D721Med (cell line): ENCODE measurements at regions not wholly inside any gene's neighbourhood (a gene's known extent, or its start where the extent isn't known, plus 50 kb on each side); places are given as distances from the start of the nearest gene placed in this dataset.

Experiments used
- DNase-seq: peaks from one replicate; pipeline ENCODE4 v3.0.0; 2011; ENCODE audit warnings: low spot score; ENCODE audit not compliant: insufficient read length
- FAIRE-seq: peaks from 2 replicates; lab custom pipeline; 2011; peaks lifted over from hg19 to GRCh38; lab: Jason Lieb, UNC
- TF ChIP-seq, protein P1 (sequence below): IDR thresholded peaks from 2 replicates; pipeline ENCODE4 v1.5.1; 2012; ENCODE audit warnings: mild to moderate bottlenecking, control low read depth; ENCODE audit not compliant: insufficient read depth; ENCODE audit errors: missing control alignments

DNA sequence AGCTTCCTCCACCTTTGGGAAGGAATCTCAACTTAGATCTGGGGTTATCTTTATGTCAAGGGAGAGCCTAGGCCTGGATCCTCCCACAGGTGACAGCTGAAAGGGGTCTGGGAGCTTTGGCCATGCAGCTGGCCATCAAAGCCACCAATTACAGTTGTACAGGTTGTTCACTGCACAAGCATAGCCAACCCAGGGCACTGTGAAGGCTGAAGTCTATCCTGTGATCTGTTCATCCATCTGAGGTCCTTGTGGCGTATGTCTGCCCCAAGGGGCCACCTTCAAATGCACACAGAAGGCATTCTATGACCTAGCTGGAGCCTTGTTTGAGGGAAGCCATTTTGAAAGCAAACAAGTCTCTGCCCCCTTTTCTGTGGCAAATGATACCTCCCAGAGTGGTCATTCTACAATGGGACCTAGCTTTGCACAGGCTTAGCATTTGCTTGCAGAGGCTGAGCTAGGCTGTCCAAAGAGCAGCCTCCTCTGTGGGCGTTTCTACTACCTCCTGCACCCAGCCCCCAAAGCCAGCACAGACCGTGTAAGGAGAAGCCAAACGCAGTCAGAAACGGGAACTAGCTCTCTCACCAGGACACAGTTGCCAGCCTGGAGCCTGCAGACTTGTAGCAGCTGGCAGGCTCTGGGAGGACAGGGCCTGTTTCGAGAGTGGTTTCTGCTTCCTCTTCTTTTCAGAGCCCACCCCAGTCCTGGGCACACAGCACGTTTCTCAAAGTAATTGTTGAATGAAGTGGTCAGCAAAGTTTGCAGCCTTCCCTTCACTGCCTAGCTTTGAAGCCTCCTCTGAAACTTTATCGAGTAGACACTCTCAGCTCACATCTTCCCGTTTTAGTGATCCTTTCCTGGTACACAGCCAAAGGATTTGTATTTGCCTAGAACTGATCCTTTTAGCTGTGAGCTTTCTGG is 157.3 kb upstream of the SMAD3 start:
- DNase-seq = no peak
- FAIRE-seq = no peak

DNA sequence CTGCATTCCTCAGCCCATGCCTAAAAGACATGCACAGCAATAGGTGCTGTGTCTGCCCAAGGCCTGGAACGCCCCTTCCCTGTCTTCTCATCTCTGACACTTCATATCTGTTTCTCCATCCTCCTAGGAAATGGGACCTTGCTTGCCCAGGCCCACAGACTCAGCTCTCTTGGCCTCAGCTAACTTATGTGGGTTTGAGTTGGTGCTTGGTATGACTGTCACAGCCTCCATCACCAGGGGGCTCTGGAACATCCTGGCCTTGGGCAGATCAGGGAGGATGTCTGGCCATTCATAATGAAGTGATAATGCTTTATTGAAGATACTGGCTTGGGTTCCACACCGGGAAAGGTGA is 156.7 kb upstream of the SMAD3 start:
- DNase-seq (no peak), FAIRE-seq (no peak)
- TF ChIP-seq, protein P1, sequence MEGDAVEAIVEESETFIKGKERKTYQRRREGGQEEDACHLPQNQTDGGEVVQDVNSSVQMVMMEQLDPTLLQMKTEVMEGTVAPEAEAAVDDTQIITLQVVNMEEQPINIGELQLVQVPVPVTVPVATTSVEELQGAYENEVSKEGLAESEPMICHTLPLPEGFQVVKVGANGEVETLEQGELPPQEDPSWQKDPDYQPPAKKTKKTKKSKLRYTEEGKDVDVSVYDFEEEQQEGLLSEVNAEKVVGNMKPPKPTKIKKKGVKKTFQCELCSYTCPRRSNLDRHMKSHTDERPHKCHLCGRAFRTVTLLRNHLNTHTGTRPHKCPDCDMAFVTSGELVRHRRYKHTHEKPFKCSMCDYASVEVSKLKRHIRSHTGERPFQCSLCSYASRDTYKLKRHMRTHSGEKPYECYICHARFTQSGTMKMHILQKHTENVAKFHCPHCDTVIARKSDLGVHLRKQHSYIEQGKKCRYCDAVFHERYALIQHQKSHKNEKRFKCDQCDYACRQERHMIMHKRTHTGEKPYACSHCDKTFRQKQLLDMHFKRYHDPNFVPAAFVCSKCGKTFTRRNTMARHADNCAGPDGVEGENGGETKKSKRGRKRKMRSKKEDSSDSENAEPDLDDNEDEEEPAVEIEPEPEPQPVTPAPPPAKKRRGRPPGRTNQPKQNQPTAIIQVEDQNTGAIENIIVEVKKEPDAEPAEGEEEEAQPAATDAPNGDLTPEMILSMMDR = no peak

More for the DNA sequence above, 157.3 kb upstream of the SMAD3 start:
- TF ChIP-seq, protein P1 = no peak

DNA sequence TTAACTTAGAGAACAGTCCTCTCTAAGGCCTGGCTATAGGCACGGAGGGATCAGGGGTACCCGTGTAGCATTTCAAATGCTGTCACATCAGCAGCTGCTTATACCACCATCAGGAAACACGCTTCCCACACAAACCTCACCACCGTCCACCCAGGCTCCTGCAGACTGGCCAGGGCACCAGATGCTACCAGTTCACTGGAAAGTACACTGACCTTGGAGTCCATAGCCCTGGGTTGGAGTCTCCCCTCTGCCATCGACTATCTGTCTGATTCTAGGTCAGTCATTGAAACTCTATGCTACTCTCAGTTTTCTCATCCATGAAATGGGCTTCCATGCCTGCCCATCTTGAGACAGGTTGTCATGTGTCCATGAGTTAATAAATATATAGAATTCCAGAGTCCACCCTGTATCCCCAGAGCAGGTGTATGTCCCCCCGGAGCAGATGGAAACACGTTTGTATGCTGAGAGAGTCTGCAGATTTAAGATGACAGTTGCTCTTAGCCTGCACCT is 156.0 kb upstream of the SMAD3 start:
- FAIRE-seq (no peak), DNase-seq (no peak)
- TF ChIP-seq, protein P1 = no peak

DNA sequence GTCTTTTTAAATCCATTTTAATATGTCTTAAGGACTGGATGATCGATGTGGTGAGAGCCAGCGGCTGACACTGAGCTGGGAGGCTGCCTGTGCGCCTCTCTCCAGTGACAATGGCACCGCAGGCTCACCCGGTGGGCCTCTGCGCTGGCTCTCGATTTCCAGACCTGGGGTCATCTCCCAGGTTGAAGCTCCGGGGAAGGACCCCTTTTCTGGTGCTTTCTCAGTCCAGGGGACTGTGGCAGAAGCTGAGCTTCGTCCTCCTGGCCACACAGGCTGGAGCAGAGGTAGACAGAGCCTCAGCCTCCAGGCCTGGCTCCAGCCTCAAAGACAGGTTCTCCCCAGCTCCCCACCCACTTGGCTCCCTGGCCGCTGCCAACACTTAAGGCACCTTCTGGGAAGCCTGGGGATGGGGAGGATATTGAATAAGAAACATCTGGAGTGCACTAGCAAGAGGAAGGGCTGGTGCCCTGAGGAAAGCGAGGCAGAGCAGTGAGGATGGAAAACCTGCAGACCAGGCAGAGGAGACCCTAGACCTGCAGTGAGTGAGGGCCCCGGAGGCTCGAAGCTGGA is 154.2 kb upstream of the SMAD3 start:
- TF ChIP-seq, protein P1 = no peak
- DNase-seq = no peak
- FAIRE-seq = no peak

DNA sequence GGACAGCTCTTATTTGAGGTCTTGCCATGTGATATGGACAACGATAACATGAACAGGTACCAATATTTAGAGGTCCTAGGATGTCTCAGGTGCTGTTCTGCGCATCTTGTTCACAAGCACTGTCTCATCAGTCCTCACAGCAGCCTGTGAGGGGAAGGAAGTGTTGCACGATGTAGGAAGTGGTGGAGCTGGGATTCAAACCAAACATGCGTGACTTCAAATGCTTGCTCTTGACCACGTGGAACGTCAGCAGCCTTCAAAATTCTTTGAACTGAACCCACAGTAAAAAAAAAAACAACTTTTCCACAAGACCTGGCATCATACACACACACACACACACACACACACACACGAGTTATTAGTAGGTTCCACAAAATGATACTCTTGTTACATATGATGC is 153.4 kb upstream of the SMAD3 start:
- DNase-seq = no peak
- TF ChIP-seq, protein P1 = no peak
- FAIRE-seq = no peak

DNA sequence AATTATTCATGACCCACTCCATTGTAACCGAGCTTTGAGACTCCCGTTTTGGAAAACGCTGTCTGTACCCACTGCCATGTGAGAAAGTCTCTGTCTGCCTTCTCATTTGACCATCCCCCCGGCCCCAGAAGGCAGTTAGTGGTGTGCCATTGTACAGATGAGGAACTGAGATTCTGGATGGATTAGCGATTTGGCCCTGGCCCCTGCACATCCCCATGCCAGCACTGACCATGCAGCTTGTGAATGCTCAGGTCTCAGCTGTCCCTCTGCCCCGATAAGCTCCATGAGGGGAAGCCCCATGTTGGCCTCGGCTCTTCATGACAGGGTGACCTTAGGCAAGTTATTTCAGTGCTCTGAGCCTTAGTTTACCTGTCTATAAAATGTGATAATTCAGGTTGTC is 153.0 kb upstream of the SMAD3 start:
- DNase-seq (no peak), FAIRE-seq (no peak)
- TF ChIP-seq, protein P1 = no peak
